ENCODE measurements at regions not wholly inside any gene's neighbourhood (a gene's known extent, or its start where the extent isn't known, plus 50 kb on each side); places are given as distances from the start of the nearest gene placed in this dataset.

DNA sequence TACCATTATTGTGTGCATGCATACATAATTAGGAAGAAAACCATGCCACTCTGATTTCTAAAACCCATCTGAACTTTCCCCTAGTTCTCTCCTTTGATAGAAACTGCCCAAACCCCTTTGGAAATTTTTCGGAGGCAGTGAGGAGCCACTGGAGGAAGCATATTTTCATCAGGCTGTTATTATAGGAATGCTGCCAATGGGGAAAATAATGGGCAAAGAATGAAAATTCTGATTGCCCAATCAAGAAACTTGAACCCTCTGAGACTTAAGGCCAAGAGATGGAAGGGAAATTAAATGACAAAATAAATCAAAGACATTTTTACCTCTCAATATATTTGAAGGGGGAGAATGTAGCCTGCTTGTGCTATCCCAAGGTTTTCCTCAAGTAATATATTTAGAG, 376.0 kb upstream of the PDZRN3 start:
- no peak for TF ChIP-seq EP300 (IDR thresholded peaks at IDR 0.05)
- no peak for TF ChIP-seq POLR2A (IDR thresholded peaks at IDR 0.05)

All from stomach (tissue), 4 donors.